Aorta (tissue), 5 donors: ENCODE measurements at regions not wholly inside any gene's neighbourhood (a gene's known extent, or its start where the extent isn't known, plus 50 kb on each side); places are given as distances from the start of the nearest gene placed in this dataset.

Experiments used
- ATAC-seq: fragments of 200-7000 bp; cut with Tn5 transposase; one replicate; pipeline ENCODE4 v1.9.1; 2022; ENCODE audit warnings: moderate library complexity; ENCODE audit not compliant: low FRiP score
- DNase-seq, 2 donors: peaks; one replicate each; pipeline ENCODE4 v3.0.0-alpha.2; 2020
- H3K27ac ChIP-seq, 2 donors: one replicate each; pipeline ENCODE4 v1.5.1; 2013; ENCODE audit warnings: low read length in 2 of 2, mild to moderate bottlenecking in 2 of 2, moderate library complexity in 2 of 2, control low read depth in 1 of 2, inconsistent platforms in 1 of 2, low read depth in 1 of 2
- H3K27me3 ChIP-seq, 2 donors: one replicate each; pipeline ENCODE4 v1.6.1; 2013; ENCODE audit warnings: control low read depth in 1 of 2, low read length in 1 of 2, mild to moderate bottlenecking in 1 of 2, moderate library complexity in 1 of 2; ENCODE audit not compliant: insufficient read depth in 2 of 2, control insufficient read depth in 1 of 2
- H3K36me3 ChIP-seq, 2 donors: one replicate each; pipeline ENCODE4 v1.6.1; 2013; ENCODE audit warnings: control low read depth in 1 of 2, low read length in 1 of 2, mild to moderate bottlenecking in 1 of 2; ENCODE audit not compliant: insufficient read depth in 2 of 2, control insufficient read depth in 1 of 2
- H3K4me1 ChIP-seq, 2 donors: one replicate each; pipeline ENCODE4 v1.6.1; 2013; ENCODE audit warnings: low read length in 2 of 2, control low read depth in 1 of 2, mild to moderate bottlenecking in 1 of 2, moderate library complexity in 1 of 2; ENCODE audit not compliant: insufficient read depth in 2 of 2, control insufficient read depth in 1 of 2
- H3K4me3 ChIP-seq, 2 donors: one replicate each; pipeline ENCODE4 v1.5.1; 2013; ENCODE audit warnings: low read length in 2 of 2, control low read depth in 1 of 2, mild to moderate bottlenecking in 1 of 2
- H3K9me3 ChIP-seq: one replicate; pipeline ENCODE4 v1.6.1; 2013; ENCODE audit warnings: mild to moderate bottlenecking, low read length; ENCODE audit not compliant: control insufficient read depth
- WGBS, 2 donors: extraction: QIAGEN DNeasy Blood & Tissue Kit; methylation state at CpG; one replicate each; pipeline ENCODE4 v1.1.7; 2013; 5-methylcytosine and 5-hydroxymethylcytosine counted together
- intact Hi-C, 2 donors: fragments of 100-400 bp; cut with DNase I; formaldehyde crosslinking; loops; one replicate each; pipeline versions ENCODE4 v1.14.2 to v1.15.0; 2022
- donor health status: healthy with polysubstance abuse.
- donor health status: Bipolar disorder and iron deficiency.
- donor health status: DM: no; HTN: no; CAD: no.
- donor health status: DM: no; HTN: no; CAD: no.
- donor health status: DM: yes; HTN: yes; CAD: no.

- no peak for DNase-seq
Observed at GRCh38 chr10:55410415-55410885, 609.4 kb upstream of the PCDH15 start.

GRCh38 chr10:55404094-55404493 is 603.1 kb upstream of the PCDH15 start:
- Histone ChIP-seq H3K9me3 (peaks cover under 1% of the 10 kb centered on the region), H3K27ac (no peak overlapping the region), H3K4me3 (no peak overlapping the region), H3K36me3 (no peaks in the 10 kb centered on the region), H3K27me3 (no peaks in the 10 kb centered on the region), H3K4me1 (no peaks in the 10 kb centered on the region)
- DNase-seq (no peak), ATAC-seq (no peak)
- WGBS, 2 donors: 63 to 66% methylated on average over 6 of the region's 6 CpGs
- intact Hi-C loops: no loop called here

More at GRCh38 chr10:55410415-55410885, 609.4 kb upstream of the PCDH15 start:
- Histone ChIP-seq H3K4me1 (no peaks in the 10 kb centered on the region), H3K27ac (no peak overlapping the region), H3K9me3 (peaks cover 1% of the 10 kb centered on the region), H3K36me3 (no peaks in the 10 kb centered on the region), H3K4me3 (no peak overlapping the region), H3K27me3 (no peaks in the 10 kb centered on the region)
- 34 to 38% methylated on average over 7 of the region's 7 CpGs for WGBS, 2 donors
- ATAC-seq: peak; percentile 15
- intact Hi-C loops: no loop called here

GRCh38 chr10:55400075-55400849 is 599.2 kb upstream of the PCDH15 start:
- H3K4me3 ChIP-seq: no peak overlapping the region
- no peaks in the 10 kb centered on the region for H3K9me3 ChIP-seq
- H3K36me3 ChIP-seq: no peaks in the 10 kb centered on the region
- no peak overlapping the region for H3K27ac ChIP-seq
- H3K27me3 ChIP-seq: no peaks in the 10 kb centered on the region
- ATAC-seq (no peak), DNase-seq (no peak)
- H3K4me1 ChIP-seq: no peaks in the 10 kb centered on the region
- WGBS, 2 donors: 28 to 41% methylated on average over 3 of the region's 3 CpGs
- intact Hi-C loops: no loop called here

- DNase-seq (no peak), ATAC-seq (no peak)
- Histone ChIP-seq H3K9me3 (no peaks in the 10 kb centered on the region), H3K36me3 (no peaks in the 10 kb centered on the region), H3K4me1 (no peaks in the 10 kb centered on the region), H3K4me3 (no peak overlapping the region), H3K27ac (no peak overlapping the region), H3K27me3 (no peaks in the 10 kb centered on the region)
- intact Hi-C loops: no loop called here
- 21 to 39% methylated on average over 1 of the region's 1 CpG for WGBS, 2 donors
Observed at GRCh38 chr10:55398497-55398882, 597.5 kb upstream of the PCDH15 start.

GRCh38 chr10:55397777-55398496 is 596.9 kb upstream of the PCDH15 start:
- Histone ChIP-seq H3K36me3 (no peaks in the 10 kb centered on the region), H3K9me3 (no peaks in the 10 kb centered on the region), H3K4me1 (no peaks in the 10 kb centered on the region), H3K4me3 (peak overlapping the region in 1 of 2 donors; percentile 10), H3K27ac (no peak overlapping the region), H3K27me3 (no peaks in the 10 kb centered on the region)
- intact Hi-C loops: no loop called here
- ATAC-seq (no peak), DNase-seq (peak in 1 of 2 donors; percentile 23)
- 85% methylated on average over 7 of the region's 7 CpGs for WGBS, 2 donors

- Histone ChIP-seq H3K4me1 (no peaks in the 10 kb centered on the region), H3K9me3 (no peaks in the 10 kb centered on the region), H3K27ac (no peak overlapping the region), H3K36me3 (no peaks in the 10 kb centered on the region), H3K4me3 (no peak overlapping the region), H3K27me3 (no peaks in the 10 kb centered on the region)
- 40 to 46% methylated on average over 1 of the region's 1 CpG for WGBS, 2 donors
- DNase-seq (no peak), ATAC-seq (no peak)
- intact Hi-C loops: no loop called here
Observed at GRCh38 chr10:55378196-55378595, 577.2 kb upstream of the PCDH15 start.

GRCh38 chr10:55374917-55375316 is 573.9 kb upstream of the PCDH15 start:
- DNase-seq (no peak), ATAC-seq (no peak)
- H3K27ac ChIP-seq: no peak overlapping the region
- no peaks in the 10 kb centered on the region for H3K27me3 ChIP-seq
- intact Hi-C loops: no loop called here
- H3K4me3 ChIP-seq: no peak overlapping the region
- no peaks in the 10 kb centered on the region for H3K4me1 ChIP-seq
- WGBS, 2 donors: 25 to 26% methylated on average over 2 of the region's 2 CpGs
- H3K9me3 ChIP-seq: no peaks in the 10 kb centered on the region
- H3K36me3 ChIP-seq: no peaks in the 10 kb centered on the region

- H3K27me3 ChIP-seq: no peaks in the 10 kb centered on the region
- H3K4me3 ChIP-seq: no peak overlapping the region
- no peaks in the 10 kb centered on the region for H3K9me3 ChIP-seq
- intact Hi-C loops: no loop called here
- no peaks in the 10 kb centered on the region for H3K36me3 ChIP-seq
- H3K27ac ChIP-seq: no peak overlapping the region
- no peaks in the 10 kb centered on the region for H3K4me1 ChIP-seq
- DNase-seq (no peak), ATAC-seq (no peak)
Observed at GRCh38 chr10:55374060-55374459, 573.0 kb upstream of the PCDH15 start.
